ENCODE measurements at regions not wholly inside any gene's neighbourhood (a gene's known extent, or its start where the extent isn't known, plus 50 kb on each side); places are given as distances from the start of the nearest gene placed in this dataset.
A peak's percentile ranks its signal among the peaks of the same experiment; 100 is the strongest.

DNA sequence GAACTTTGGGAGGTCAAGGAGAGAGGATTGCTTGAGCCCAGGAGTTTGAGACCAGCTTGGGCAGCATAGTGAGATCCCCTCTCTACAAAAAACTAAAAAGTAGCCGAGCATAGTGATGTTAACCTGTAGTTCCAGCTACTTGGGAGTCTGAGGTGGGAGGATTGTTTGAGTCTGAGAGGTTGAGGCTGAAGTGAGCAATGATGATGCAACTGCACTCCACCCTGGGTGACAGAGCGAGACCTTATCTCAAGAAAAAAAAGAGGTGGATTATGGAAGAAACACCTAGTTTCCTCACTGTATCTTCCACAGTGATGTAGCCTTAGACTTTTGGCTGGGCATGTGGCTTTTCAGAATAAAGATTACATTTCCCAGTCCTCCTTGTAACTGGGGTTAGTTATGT, 237.2 kb upstream of the SPRED2 start:
- Histone ChIP-seq H3K4me2 (ENCODE audit: low read depth, low read length) (no peak overlapping the region), H3K27ac (ENCODE audit: low read length) (no peak overlapping the region), H3K4me3 (ENCODE audit: low read length) (no peak overlapping the region), H3K36me3 (replicated peaks; ENCODE audit: insufficient read depth, low read length) (no peaks in the 10 kb centered on the region), H2AFZ (ENCODE audit: low read length) (no peak overlapping the region), H3K9me3 (replicated peaks; ENCODE audit: insufficient read depth, low read length) (no peaks in the 10 kb centered on the region), H3K9ac (ENCODE audit: low read length) (no peak overlapping the region), H3K79me2 (ENCODE audit: low read length) (no peaks in the 10 kb centered on the region), H3F3A (ENCODE audit: insufficient read depth, low read length) (no peaks in the 10 kb centered on the region), H3K9me2 (replicated peaks; ENCODE audit: insufficient read depth, low read length) (no peaks in the 10 kb centered on the region), H4K20me1 (ENCODE audit: insufficient read depth, low read length) (no peaks in the 10 kb centered on the region), H3K27me3 (replicated peaks; ENCODE audit: insufficient read depth, low read length) (no peaks in the 10 kb centered on the region), H3K4me1 (ENCODE audit: low read length) (peaks cover 9% of the 10 kb centered on the region)
- no peak for DNase-seq
- TF ChIP-seq EZH2phosphoT487 (IDR thresholded peaks at IDR 0.05; ENCODE audit: low read length) (no peak), EZH2 (optimal IDR thresholded peaks at IDR 0.05; ENCODE audit: low read depth, low read length) (no peak)
- TF ChIP-seq, protein P1, sequence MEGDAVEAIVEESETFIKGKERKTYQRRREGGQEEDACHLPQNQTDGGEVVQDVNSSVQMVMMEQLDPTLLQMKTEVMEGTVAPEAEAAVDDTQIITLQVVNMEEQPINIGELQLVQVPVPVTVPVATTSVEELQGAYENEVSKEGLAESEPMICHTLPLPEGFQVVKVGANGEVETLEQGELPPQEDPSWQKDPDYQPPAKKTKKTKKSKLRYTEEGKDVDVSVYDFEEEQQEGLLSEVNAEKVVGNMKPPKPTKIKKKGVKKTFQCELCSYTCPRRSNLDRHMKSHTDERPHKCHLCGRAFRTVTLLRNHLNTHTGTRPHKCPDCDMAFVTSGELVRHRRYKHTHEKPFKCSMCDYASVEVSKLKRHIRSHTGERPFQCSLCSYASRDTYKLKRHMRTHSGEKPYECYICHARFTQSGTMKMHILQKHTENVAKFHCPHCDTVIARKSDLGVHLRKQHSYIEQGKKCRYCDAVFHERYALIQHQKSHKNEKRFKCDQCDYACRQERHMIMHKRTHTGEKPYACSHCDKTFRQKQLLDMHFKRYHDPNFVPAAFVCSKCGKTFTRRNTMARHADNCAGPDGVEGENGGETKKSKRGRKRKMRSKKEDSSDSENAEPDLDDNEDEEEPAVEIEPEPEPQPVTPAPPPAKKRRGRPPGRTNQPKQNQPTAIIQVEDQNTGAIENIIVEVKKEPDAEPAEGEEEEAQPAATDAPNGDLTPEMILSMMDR (IDR thresholded peaks at IDR 0.05; ENCODE audit: low read length): no peak

DNA sequence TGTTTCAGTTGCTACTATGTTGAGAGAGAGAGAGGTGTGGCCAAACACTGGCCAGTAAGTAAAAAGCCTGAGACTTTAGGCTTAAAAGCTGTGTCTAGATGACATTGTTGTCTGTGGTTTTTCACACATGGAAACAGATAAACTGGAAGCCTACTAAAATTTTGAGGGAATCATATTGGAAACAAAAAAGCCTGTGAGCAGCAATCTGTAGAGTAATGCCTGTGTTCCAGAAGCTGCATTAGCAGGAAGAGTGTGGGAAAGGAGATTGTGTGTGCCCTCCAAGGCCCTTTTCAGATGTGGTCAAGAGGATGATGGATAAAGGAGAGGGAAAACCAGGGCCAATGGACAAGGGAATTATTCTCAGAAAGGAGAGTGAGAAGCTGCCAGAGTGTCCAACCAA, 236.3 kb upstream of the SPRED2 start:
- TF ChIP-seq, protein P1 (IDR thresholded peaks at IDR 0.05; ENCODE audit: low read length): no peak
- TF ChIP-seq EZH2 (optimal IDR thresholded peaks at IDR 0.05; ENCODE audit: low read depth, low read length) (no peak), EZH2phosphoT487 (IDR thresholded peaks at IDR 0.05; ENCODE audit: low read length) (no peak)
- Histone ChIP-seq H3K4me1 (ENCODE audit: low read length) (peaks cover 9% of the 10 kb centered on the region), H3F3A (ENCODE audit: insufficient read depth, low read length) (no peaks in the 10 kb centered on the region), H3K9ac (ENCODE audit: low read length) (no peak overlapping the region), H4K20me1 (ENCODE audit: insufficient read depth, low read length) (no peaks in the 10 kb centered on the region), H2AFZ (ENCODE audit: low read length) (no peak overlapping the region), H3K4me2 (ENCODE audit: low read depth, low read length) (no peak overlapping the region), H3K27me3 (replicated peaks; ENCODE audit: insufficient read depth, low read length) (no peaks in the 10 kb centered on the region), H3K27ac (ENCODE audit: low read length) (no peak overlapping the region), H3K79me2 (ENCODE audit: low read length) (no peaks in the 10 kb centered on the region), H3K9me2 (replicated peaks; ENCODE audit: insufficient read depth, low read length) (no peaks in the 10 kb centered on the region), H3K36me3 (replicated peaks; ENCODE audit: insufficient read depth, low read length) (no peaks in the 10 kb centered on the region), H3K9me3 (replicated peaks; ENCODE audit: insufficient read depth, low read length) (no peaks in the 10 kb centered on the region), H3K4me3 (ENCODE audit: low read length) (no peak overlapping the region)
- no peak for DNase-seq

DNA sequence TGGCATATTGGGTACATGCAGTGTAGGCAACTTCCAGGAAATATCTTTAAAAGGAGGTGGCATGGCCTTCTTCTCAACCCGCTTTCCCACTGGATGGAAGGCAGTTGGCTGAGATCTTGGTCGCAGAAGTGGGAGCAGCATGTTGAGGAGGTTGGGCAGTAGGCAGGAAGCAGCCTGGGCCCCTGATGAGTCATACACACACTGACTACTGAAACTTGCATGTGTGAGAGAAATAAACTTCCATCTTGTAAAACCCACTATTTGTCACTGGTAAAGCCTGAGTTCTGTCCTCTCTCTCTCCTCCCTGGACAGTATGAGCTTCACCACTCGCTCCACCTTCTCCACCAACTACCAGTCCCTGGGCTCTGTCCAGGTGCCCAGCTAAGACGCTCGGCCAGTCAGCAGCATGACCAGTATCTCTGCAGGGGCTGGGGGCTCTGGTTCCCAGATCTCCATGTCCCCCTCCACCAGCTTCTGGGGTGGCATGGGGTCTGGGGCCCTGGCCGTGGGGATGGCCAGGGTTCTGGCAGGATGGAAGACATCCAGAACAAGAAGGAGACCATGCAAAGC, 233.8 kb upstream of the SPRED2 start:
- peaks cover 9% of the 10 kb centered on the region for H3K4me1 ChIP-seq (ENCODE audit: low read length)
- no peaks in the 10 kb centered on the region for H3K36me3 ChIP-seq (replicated peaks; ENCODE audit: insufficient read depth, low read length)
- no peaks in the 10 kb centered on the region for H3K9me2 ChIP-seq (replicated peaks; ENCODE audit: insufficient read depth, low read length)
- H3K79me2 ChIP-seq (ENCODE audit: low read length): no peaks in the 10 kb centered on the region
- H3K9ac ChIP-seq (ENCODE audit: low read length): no peak overlapping the region
- no peak overlapping the region for H3K4me3 ChIP-seq (ENCODE audit: low read length)
- peak overlapping the region; percentile 47 for H3K4me2 ChIP-seq (ENCODE audit: low read depth, low read length)
- TF ChIP-seq EZH2phosphoT487 (IDR thresholded peaks at IDR 0.05; ENCODE audit: low read length) (no peak), EZH2 (optimal IDR thresholded peaks at IDR 0.05; ENCODE audit: low read depth, low read length) (no peak)
- TF ChIP-seq, protein P1 (IDR thresholded peaks at IDR 0.05; ENCODE audit: low read length): no peak
- no peaks in the 10 kb centered on the region for H4K20me1 ChIP-seq (ENCODE audit: insufficient read depth, low read length)
- no peaks in the 10 kb centered on the region for H3K9me3 ChIP-seq (replicated peaks; ENCODE audit: insufficient read depth, low read length)
- H3F3A ChIP-seq (ENCODE audit: insufficient read depth, low read length): no peaks in the 10 kb centered on the region
- no peak overlapping the region for H3K27ac ChIP-seq (ENCODE audit: low read length)
- DNase-seq: peak; percentile 32
- H3K27me3 ChIP-seq (replicated peaks; ENCODE audit: insufficient read depth, low read length): no peaks in the 10 kb centered on the region
- peak overlapping the region; percentile 40; the same call in 1 of the 2 replicates for H2AFZ ChIP-seq (ENCODE audit: low read length)
